NOMO-1 treated with DMSO at 0.1 percent for 48 hours (cell line): ENCODE measurements at regions not wholly inside any gene's neighbourhood (a gene's known extent, or its start where the extent isn't known, plus 50 kb on each side); places are given as distances from the start of the nearest gene placed in this dataset.
"Not testable (repeated sequence)": the region's sequence is repeated elsewhere in the genome, so short reads cannot be mapped to it uniquely, and the experiment has no call there.

Source experiments
- DNase-seq: peaks from one replicate; lab custom pipeline; 2025; ENCODE audit not compliant: unreplicated experiment; lab: John Stamatoyannopoulos, UW

- DNase-seq: no peak
Measured at GRCh38 chr18:35770376-35771014, 189.0 kb downstream of the GALNT1 start.

- DNase-seq: no peak
Measured at GRCh38 chr18:35771172-35771571, 189.6 kb downstream of the GALNT1 start.

GRCh38 chr18:35775887-35776286, 194.3 kb downstream of the GALNT1 start:
- no peak for DNase-seq

GRCh38 chr18:35776473-35776872, 194.9 kb downstream of the GALNT1 start:
- DNase-seq: no peak

- no peak for DNase-seq
Measured at GRCh38 chr18:35777039-35777438, 195.4 kb upstream of the RMP24 start.

GRCh38 chr18:35778850-35779627, 193.4 kb upstream of the RMP24 start:
- DNase-seq: no peak

- DNase-seq: no peak
Measured at GRCh38 chr18:35780937-35781336, 191.5 kb upstream of the RMP24 start.

- peak; percentile 23 for DNase-seq
Measured at GRCh38 chr18:35782926-35783325, 189.6 kb upstream of the RMP24 start.

GRCh38 chr18:35786365-35787042, 186.0 kb upstream of the RMP24 start:
- no peak for DNase-seq

- DNase-seq: no peak
Measured at GRCh38 chr18:35789543-35789942, 182.9 kb upstream of the RMP24 start.

GRCh38 chr18:35797948-35798347, 174.5 kb upstream of the RMP24 start:
- no peak for DNase-seq

GRCh38 chr18:35803551-35803950, 168.9 kb upstream of the RMP24 start:
- DNase-seq: no peak

- no peak for DNase-seq
Measured at GRCh38 chr18:35804377-35804776, 168.1 kb upstream of the RMP24 start.

GRCh38 chr18:35807811-35808335, 164.6 kb upstream of the RMP24 start:
- DNase-seq: no peak

- DNase-seq: peak; percentile 89
Measured at GRCh38 chr18:35808796-35809195, 163.7 kb upstream of the RMP24 start.

- DNase-seq: peak; percentile 53
Measured at GRCh38 chr18:35810520-35810919, 162.0 kb upstream of the RMP24 start.

- peak; percentile 92 for DNase-seq
Measured at GRCh38 chr18:35811896-35812295, 160.6 kb upstream of the RMP24 start.

GRCh38 chr18:35815011-35815410, 157.5 kb upstream of the RMP24 start:
- not testable (repeated sequence) for DNase-seq

GRCh38 chr18:35816003-35816402, 156.5 kb upstream of the RMP24 start:
- DNase-seq: no peak

- no peak for DNase-seq
Measured at GRCh38 chr18:35817604-35818352, 154.7 kb upstream of the RMP24 start.

- DNase-seq: no peak
Measured at GRCh38 chr18:35818353-35818667, 154.2 kb upstream of the RMP24 start.
